Activated CD4-positive, alpha-beta T cell treated with anti-CD3 and anti-CD28 coated beads, Interleukin-2, Interleukin-4, amounts not matched to agents 100 ng/mL and 50 ng/mL, durations not matched to agents 16 hours and 8 hours (primary cell): ENCODE measurements at regions not wholly inside any gene's neighbourhood (a gene's known extent, or its start where the extent isn't known, plus 50 kb on each side); places are given as distances from the start of the nearest gene placed in this dataset.

Experiments used
- DNase-seq: peaks from one replicate; pipeline ENCODE4 v3.0.0-alpha.2; 2020; ENCODE audit warnings: low spot score

GRCh38 chr12:92530706-92531105, 172.1 kb upstream of the PLEKHG7 start:
- DNase-seq: no peak

DNA sequence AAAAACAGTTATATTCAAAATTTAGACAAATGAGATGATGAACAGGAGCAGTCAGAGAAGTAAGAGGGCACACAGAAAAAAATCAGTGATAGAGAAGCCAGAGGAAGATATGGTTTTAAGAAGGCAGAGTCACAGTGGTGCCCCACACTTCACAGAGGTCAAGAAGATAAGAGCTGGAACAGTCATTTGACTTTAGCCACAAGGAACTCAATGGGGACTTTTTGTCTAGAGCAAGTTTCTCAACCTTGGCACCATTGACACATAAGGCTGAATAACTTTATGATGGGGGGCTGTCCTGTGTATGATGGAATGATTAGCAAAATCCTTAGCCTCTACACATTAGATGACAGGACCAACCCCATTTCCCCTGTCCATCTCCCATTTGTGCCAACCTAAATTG, 172.8 kb upstream of the PLEKHG7 start:
- no peak for DNase-seq

GRCh38 chr12:92528586-92528985, 174.2 kb upstream of the PLEKHG7 start:
- no peak for DNase-seq

GRCh38 chr12:92528097-92528496, 174.7 kb upstream of the PLEKHG7 start:
- no peak for DNase-seq

GRCh38 chr12:92524489-92524888, 178.3 kb upstream of the PLEKHG7 start:
- DNase-seq: no peak

DNA sequence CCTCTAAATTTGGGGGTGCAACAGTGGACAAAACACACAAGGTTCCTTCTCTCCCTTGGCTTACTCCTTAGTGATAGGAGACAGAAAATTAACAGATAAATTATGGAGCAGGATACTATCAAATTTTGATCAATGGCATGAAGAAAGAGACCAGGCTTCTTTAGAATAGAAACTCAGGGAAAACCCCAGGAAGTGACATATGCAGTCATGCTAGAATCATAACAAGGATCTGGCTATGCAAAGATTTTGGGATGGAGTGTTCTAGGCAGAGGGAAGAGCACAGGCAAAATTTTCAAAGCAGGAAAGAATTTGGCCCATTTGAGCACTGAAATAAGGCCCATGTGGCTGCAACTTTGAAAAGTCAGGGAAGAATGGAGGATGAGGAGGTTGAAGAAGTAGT, 182.3 kb upstream of the PLEKHG7 start:
- DNase-seq: no peak

DNA sequence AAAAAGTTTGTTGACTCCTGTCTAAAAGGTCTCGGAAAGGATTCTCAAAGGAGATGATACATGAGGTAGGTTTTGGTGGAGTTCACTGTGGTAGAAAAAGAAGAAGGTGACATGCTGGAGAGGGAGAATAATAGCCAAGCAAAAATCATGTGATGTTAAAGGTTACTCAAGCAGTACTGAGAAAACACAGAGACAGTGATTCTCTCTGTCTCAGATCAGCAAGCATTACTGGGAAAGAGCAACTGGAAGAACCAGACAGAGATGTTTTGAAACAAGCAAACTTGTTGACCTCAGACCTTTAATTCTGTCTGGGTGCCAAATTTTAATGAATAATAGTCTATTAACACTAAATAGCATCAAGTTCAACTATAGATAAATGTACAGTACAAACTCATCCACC, 183.5 kb upstream of the PLEKHG7 start:
- no peak for DNase-seq

DNA sequence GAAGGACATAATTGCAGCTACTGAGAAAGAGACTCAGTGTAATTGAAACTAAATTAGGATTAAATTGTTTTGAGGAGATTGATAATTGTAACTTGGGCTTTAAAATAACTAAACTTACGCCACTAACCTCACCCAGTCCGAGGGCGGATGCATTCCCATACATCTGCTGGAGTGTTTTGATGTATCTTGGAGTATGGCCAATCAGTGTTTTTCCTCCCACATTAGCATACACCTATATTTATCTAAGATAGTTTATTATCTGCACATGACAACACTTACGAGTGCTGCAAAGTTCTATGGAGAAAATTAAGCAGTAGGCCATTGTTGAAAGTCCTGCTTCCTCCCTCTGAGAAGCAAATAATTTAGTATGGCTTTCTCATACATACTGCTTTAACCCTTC, 184.7 kb upstream of the PLEKHG7 start:
- DNase-seq: no peak

DNA sequence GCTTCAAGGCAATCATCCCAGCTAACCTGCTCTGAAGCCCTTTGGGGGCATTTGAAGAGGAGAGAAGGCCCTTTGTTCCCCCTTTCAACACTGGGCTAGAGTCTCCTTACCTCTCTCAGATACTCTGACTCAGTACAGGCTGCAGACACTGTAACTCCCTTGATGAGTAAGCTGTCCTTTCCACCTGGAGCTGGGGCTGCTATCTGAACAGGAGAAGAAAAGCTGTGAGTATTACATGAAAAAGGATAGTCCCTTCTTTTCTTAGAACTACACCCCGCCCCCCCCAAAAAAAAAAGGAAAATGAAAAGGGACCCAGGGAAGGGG, 186.6 kb upstream of the PLEKHG7 start:
- DNase-seq: no peak

GRCh38 chr12:92513231-92513730, 189.5 kb upstream of the PLEKHG7 start:
- DNase-seq: no peak

DNA sequence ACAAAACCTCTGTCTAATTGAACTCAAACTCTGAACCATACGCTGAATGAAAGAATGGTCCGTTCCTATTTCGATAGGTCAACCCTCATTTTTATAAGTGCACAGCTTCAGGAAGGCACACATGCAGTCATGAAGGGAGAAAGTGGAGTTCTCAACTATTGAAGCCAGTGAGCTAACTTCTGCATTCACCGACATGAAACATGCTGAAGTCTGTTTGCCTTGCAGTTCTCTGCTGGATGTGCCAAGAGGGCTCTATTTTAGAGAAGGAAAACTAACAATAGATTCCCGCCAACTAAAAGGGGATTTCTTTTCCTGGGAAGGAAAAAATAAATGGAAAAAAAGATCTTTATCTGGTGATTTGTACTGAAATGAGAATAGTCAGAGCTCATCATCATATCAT, 191.0 kb upstream of the PLEKHG7 start:
- DNase-seq: no peak

GRCh38 chr12:92509156-92509738, 193.5 kb upstream of the PLEKHG7 start:
- no peak for DNase-seq

DNA sequence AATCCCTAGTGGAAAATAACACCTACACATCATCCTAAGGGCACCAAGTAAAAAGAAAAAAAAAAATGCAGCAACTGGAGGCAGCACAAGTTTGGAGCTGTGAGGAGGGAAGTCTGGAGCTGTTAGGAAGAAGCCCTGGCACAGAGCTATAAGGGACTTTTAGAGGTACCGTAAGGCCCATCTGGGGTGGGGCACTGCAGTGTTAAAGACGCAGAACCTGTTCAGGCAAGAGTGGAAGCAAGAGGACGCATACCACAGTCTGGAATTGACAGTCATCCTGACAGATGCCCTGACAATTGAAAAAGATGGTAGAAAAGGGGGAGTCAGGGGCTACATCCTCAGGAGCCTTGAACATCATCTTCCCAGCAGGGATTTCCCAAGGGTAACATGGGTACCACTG, 195.9 kb upstream of the PLEKHG7 start:
- no peak for DNase-seq

GRCh38 chr12:92506460-92506859, 196.3 kb upstream of the PLEKHG7 start:
- no peak for DNase-seq

DNA sequence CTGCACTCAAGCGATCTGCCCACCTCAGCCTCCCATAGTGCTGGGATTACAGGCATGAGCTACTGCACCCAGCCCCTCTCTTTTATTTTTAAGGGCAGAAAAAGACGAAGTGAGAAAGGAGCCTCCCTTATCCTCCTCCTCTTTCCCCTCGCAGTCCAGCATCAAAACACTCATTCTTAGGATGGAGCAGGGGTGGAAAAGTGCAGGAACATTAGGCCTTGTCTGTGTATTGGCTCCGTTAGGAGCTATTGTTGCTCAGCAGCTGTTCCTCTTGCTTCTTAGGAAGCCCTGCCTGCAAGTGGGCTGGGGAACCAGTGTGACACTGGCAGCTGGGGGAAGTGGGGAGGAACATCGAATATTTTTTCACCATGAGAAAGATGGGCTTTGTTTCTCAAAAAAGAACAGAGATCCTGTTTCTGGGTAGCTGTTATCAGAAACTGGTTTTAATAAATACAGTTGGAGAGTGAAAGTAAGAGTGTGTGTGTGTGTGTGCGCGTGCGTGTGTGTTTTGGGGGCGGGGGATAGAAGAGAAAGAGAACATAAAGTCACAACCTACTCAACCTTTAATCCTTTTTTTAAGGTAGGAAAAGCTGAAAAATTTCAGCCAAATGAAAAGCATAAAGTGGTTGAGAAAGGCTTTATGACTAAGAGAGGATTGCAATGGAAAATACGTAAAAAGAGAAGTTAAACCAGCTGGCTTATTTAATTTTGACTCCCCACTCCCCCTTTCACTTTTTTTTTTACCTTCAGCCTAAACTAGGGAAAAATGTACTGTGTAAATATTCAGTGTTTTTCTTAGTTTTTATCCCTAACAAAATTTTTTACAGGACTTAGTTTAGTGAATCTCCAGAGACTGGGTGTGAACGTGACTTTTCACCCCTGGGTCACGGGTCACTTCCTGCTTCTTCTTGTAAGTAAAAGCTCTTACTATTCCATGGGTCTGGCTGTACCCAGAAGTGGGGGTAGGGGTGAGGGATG, 197.2 kb upstream of the PLEKHG7 start:
- peak; percentile 31 for DNase-seq

- DNase-seq: no peak
These were observed 198.2 kb upstream of the PLEKHG7 start for GRCh38 chr12:92504594-92504981.

DNA sequence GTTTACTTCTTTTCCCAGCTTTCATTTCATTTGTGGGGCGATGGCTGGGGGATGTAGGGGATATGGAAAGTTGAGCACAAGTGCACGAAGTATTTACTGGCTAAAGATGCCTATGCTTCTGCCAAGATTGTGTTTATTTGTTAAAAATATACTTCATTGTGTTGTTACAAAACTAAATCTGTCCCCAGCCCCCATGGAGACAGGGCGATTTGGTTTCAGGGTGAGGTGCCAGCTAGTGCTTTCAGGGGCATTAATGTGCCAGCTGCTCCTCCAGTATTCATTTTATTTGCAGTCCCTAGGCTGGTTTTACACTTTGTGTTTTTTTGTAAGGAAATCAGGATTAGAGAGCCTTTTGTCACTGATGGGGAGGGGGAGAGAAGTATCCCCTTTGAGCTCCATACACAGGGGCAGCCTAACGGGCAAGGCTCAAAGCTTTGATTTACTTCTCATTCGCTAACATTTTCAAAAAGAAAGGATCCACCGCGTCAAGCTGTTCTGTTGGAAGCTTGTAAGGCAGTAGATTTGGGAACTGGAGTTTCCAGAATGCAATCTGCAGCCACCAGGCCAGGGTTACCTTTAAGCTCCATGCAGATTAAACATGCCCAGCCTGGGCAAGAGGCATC, 198.7 kb upstream of the PLEKHG7 start:
- no peak for DNase-seq

- peak; percentile 87 for DNase-seq
These were observed 199.5 kb upstream of the PLEKHG7 start for GRCh38 chr12:92503029-92503931.

DNA sequence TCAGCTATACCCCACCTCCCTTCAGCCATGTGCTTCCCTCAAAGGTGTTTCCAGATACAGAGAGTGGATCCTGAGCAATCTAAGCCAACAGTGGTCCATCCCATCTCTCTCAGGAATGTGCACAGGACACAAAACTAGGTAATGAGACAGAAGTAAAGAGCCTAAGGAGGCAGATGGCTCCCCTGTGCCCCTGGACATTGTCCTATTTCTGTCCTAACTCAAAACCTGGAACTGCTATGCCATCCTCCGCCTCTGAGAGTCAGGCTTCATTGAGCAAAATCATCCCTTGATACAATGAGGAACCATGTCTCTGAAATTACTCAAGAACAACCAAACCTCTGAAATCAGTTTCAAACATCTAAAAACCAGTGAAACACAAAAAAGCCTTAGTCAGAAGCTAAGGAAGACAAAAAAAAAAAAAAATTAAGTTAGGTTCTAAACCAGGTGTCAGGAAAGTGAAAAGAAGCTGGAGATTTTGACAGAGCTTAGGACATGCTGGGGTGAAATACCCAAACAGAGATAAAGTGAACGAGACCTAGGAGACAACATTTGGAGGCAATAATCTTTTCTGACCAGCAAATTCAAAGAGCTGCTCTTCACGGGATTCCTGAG, 200.3 kb upstream of the PLEKHG7 start:
- DNase-seq: peak; percentile 73

DNA sequence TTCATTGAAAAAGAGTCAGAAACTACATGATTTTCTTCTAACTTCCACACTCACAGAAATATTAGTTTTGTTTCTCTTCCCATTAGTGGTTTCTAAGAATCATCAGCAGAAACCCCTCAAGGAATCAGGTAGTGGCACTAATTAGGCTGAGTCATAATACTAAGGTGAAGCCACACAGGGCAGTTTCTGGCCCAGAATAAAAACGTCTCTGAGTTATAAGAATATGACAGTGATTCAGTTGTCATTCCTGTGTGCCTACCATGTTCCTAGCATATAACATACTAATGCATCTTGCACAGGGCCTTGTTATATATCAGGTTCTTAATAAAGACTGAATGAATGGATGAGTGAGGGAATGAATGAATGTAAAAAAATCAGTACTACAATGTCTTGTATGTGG, 206.0 kb upstream of the PLEKHG7 start:
- DNase-seq: no peak

GRCh38 chr12:92495108-92495507, 207.7 kb upstream of the PLEKHG7 start:
- no peak for DNase-seq

DNA sequence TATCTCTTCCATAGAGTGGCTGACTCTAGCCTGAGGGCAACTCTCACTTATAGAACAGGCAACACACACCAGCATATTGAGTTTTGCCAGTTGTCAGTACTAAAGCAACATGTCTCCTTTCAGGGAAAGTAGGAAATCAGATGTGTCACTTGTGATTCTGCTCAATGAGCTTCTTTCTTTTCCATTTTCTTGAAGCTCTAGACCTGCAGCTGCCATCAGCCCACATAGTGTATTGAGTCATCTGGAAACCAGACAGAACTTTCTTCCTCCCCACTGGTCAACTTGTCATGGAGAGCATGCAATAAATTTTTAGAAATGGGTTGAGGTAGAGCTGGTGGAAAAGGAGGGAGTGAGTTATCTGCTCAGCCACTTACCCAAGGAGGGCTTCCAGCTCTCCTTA, 209.0 kb upstream of the PLEKHG7 start:
- no peak for DNase-seq
